ENCODE measurements at regions not wholly inside any gene's neighbourhood (a gene's known extent, or its start where the extent isn't known, plus 50 kb on each side); places are given as distances from the start of the nearest gene placed in this dataset.
"Not testable (repeated sequence)": the region's sequence is repeated elsewhere in the genome, so short reads cannot be mapped to it uniquely, and the experiment has no call there.

GRCh38 chr5:88052468-88052867, 216.2 kb downstream of the TMEM161B start:
- not testable (repeated sequence) for H3K79me1 ChIP-seq (ENCODE audit: low read depth, low read length); H4K8ac ChIP-seq (ENCODE audit: low read depth, low read length); H3K4me3 ChIP-seq (ENCODE audit: low read length in 2 of 2); H3K4ac ChIP-seq (ENCODE audit: low read length); H3K27me3 ChIP-seq (ENCODE audit: control insufficient read depth in 3 of 3, insufficient read depth in 3 of 3, low read depth in 1 of 3, low read length in 3 of 3); H3K4me2 ChIP-seq (ENCODE audit: insufficient read depth, low read length, poor library complexity, severe bottlenecking); H2BK12ac ChIP-seq (ENCODE audit: low read length); DNase-seq (ENCODE audit: low spot score); H3K36me3 ChIP-seq (replicated peaks in 1 of 2; ENCODE audit: control insufficient read depth in 2 of 2, insufficient read depth in 2 of 2, low read length in 2 of 2); H2BK5ac ChIP-seq (ENCODE audit: low read length); H4K91ac ChIP-seq (ENCODE audit: low read depth, low read length, poor library complexity); H3K14ac ChIP-seq (ENCODE audit: low read length); H3K18ac ChIP-seq (ENCODE audit: low read length); H2AK5ac ChIP-seq (ENCODE audit: low read depth, low read length); H3K9ac ChIP-seq (ENCODE audit: low read depth, low read length, poor library complexity); H3K23ac ChIP-seq (ENCODE audit: low read depth, low read length, poor library complexity); H2AFZ ChIP-seq (ENCODE audit: low read length); H3K4me1 ChIP-seq (ENCODE audit: control insufficient read depth in 2 of 2, insufficient read depth in 1 of 2, low read depth in 1 of 2, low read length in 2 of 2); H3K27ac ChIP-seq (replicated peaks; ENCODE audit: low read length); H2BK15ac ChIP-seq (ENCODE audit: low read length); H2BK120ac ChIP-seq (ENCODE audit: low read depth, low read length); H3K9me3 ChIP-seq (replicated peaks in 1 of 2; ENCODE audit: control insufficient read depth in 2 of 2, insufficient read depth in 1 of 2, low read depth in 1 of 2, low read length in 2 of 2)
- no CpG with 5 or more reads among the region's 26 CpGs for WGBS, 2 donors (ENCODE audit: extremely low coverage in 2 of 2, insufficient read length in 2 of 2, insufficient replicate concordance in 1 of 2)

- H3K18ac ChIP-seq (ENCODE audit: low read length) = no peak overlapping the region
- DNase-seq (ENCODE audit: low spot score) = no peak
- H4K8ac ChIP-seq (ENCODE audit: low read depth, low read length) = no peak overlapping the region
- no peak overlapping the region for H2BK120ac ChIP-seq (ENCODE audit: low read depth, low read length)
- no peak overlapping the region for H2AFZ ChIP-seq (ENCODE audit: low read length)
- H3K9me3 ChIP-seq (replicated peaks in 1 of 2; ENCODE audit: control insufficient read depth in 2 of 2, insufficient read depth in 1 of 2, low read depth in 1 of 2, low read length in 2 of 2) = no peaks in the 10 kb centered on the region
- H3K27ac ChIP-seq (replicated peaks; ENCODE audit: low read length) = no peak overlapping the region
- no peak overlapping the region for H3K9ac ChIP-seq (ENCODE audit: low read depth, low read length, poor library complexity)
- no peak overlapping the region for H2BK15ac ChIP-seq (ENCODE audit: low read length)
- no peak overlapping the region for H2BK5ac ChIP-seq (ENCODE audit: low read length)
- no peak overlapping the region for H4K91ac ChIP-seq (ENCODE audit: low read depth, low read length, poor library complexity)
- H3K4me1 ChIP-seq (ENCODE audit: control insufficient read depth in 2 of 2, insufficient read depth in 1 of 2, low read depth in 1 of 2, low read length in 2 of 2) = no peaks in the 10 kb centered on the region
- no peak overlapping the region for H2AK5ac ChIP-seq (ENCODE audit: low read depth, low read length)
- no peaks in the 10 kb centered on the region for H3K79me1 ChIP-seq (ENCODE audit: low read depth, low read length)
- H3K23ac ChIP-seq (ENCODE audit: low read depth, low read length, poor library complexity) = no peak overlapping the region
- H3K14ac ChIP-seq (ENCODE audit: low read length) = no peak overlapping the region
- H3K4ac ChIP-seq (ENCODE audit: low read length) = no peak overlapping the region
- H3K4me2 ChIP-seq (ENCODE audit: insufficient read depth, low read length, poor library complexity, severe bottlenecking) = no peak overlapping the region
- WGBS, 2 donors (ENCODE audit: extremely low coverage in 2 of 2, insufficient read length in 2 of 2, insufficient replicate concordance in 1 of 2) = no CpG with 5 or more reads among the region's 2 CpGs
- H2BK12ac ChIP-seq (ENCODE audit: low read length) = no peak overlapping the region
- no peaks in the 10 kb centered on the region for H3K36me3 ChIP-seq (replicated peaks in 1 of 2; ENCODE audit: control insufficient read depth in 2 of 2, insufficient read depth in 2 of 2, low read length in 2 of 2)
- no peak overlapping the region for H3K4me3 ChIP-seq (ENCODE audit: low read length in 2 of 2)
- no peaks in the 10 kb centered on the region for H3K27me3 ChIP-seq (ENCODE audit: control insufficient read depth in 3 of 3, insufficient read depth in 3 of 3, low read depth in 1 of 3, low read length in 3 of 3)
Measured at GRCh38 chr5:88051148-88051547, 217.5 kb downstream of the TMEM161B start.

- no peak overlapping the region for H3K14ac ChIP-seq (ENCODE audit: low read length)
- H3K23ac ChIP-seq (ENCODE audit: low read depth, low read length, poor library complexity) = no peak overlapping the region
- no peak overlapping the region for H4K8ac ChIP-seq (ENCODE audit: low read depth, low read length)
- no peak overlapping the region for H3K4ac ChIP-seq (ENCODE audit: low read length)
- no peak overlapping the region for H2BK12ac ChIP-seq (ENCODE audit: low read length)
- no peak overlapping the region for H2BK120ac ChIP-seq (ENCODE audit: low read depth, low read length)
- no peak for DNase-seq (ENCODE audit: low spot score)
- no peaks in the 10 kb centered on the region for H3K9me3 ChIP-seq (replicated peaks in 1 of 2; ENCODE audit: control insufficient read depth in 2 of 2, insufficient read depth in 1 of 2, low read depth in 1 of 2, low read length in 2 of 2)
- no peak overlapping the region for H2AK5ac ChIP-seq (ENCODE audit: low read depth, low read length)
- no peak overlapping the region for H3K27ac ChIP-seq (replicated peaks; ENCODE audit: low read length)
- peaks cover 0 to 3% of the 10 kb centered on the region in 2 donors for H3K4me1 ChIP-seq (ENCODE audit: control insufficient read depth in 2 of 2, insufficient read depth in 1 of 2, low read depth in 1 of 2, low read length in 2 of 2)
- no peak overlapping the region for H2AFZ ChIP-seq (ENCODE audit: low read length)
- H2BK5ac ChIP-seq (ENCODE audit: low read length) = no peak overlapping the region
- H3K9ac ChIP-seq (ENCODE audit: low read depth, low read length, poor library complexity) = no peak overlapping the region
- H3K79me1 ChIP-seq (ENCODE audit: low read depth, low read length) = no peaks in the 10 kb centered on the region
- H3K4me3 ChIP-seq (ENCODE audit: low read length in 2 of 2) = no peak overlapping the region
- no peak overlapping the region for H3K18ac ChIP-seq (ENCODE audit: low read length)
- H2BK15ac ChIP-seq (ENCODE audit: low read length) = no peak overlapping the region
- H4K91ac ChIP-seq (ENCODE audit: low read depth, low read length, poor library complexity) = no peak overlapping the region
- H3K27me3 ChIP-seq (ENCODE audit: control insufficient read depth in 3 of 3, insufficient read depth in 3 of 3, low read depth in 1 of 3, low read length in 3 of 3) = no peaks in the 10 kb centered on the region
- WGBS, 2 donors (ENCODE audit: extremely low coverage in 2 of 2, insufficient read length in 2 of 2, insufficient replicate concordance in 1 of 2) = no CpG with 5 or more reads among the region's 4 CpGs
- H3K4me2 ChIP-seq (ENCODE audit: insufficient read depth, low read length, poor library complexity, severe bottlenecking) = no peak overlapping the region
- no peaks in the 10 kb centered on the region for H3K36me3 ChIP-seq (replicated peaks in 1 of 2; ENCODE audit: control insufficient read depth in 2 of 2, insufficient read depth in 2 of 2, low read length in 2 of 2)
Measured at GRCh38 chr5:88049737-88050136, 218.9 kb downstream of the TMEM161B start.

- no peak for DNase-seq (ENCODE audit: low spot score)
- H2AK5ac ChIP-seq (ENCODE audit: low read depth, low read length) = no peak overlapping the region
- no peak overlapping the region for H3K4me3 ChIP-seq (ENCODE audit: low read length in 2 of 2)
Measured at GRCh38 chr5:88049156-88049555, 219.5 kb downstream of the TMEM161B start.

More at GRCh38 chr5:88049156-88049555, 219.5 kb downstream of the TMEM161B start:
- Histone ChIP-seq H3K79me1 (ENCODE audit: low read depth, low read length) (no peaks in the 10 kb centered on the region), H2BK15ac (ENCODE audit: low read length) (no peak overlapping the region), H2BK12ac (ENCODE audit: low read length) (no peak overlapping the region), H3K9ac (ENCODE audit: low read depth, low read length, poor library complexity) (no peak overlapping the region), H3K27ac (replicated peaks; ENCODE audit: low read length) (no peak overlapping the region), H3K4me1 (ENCODE audit: control insufficient read depth in 2 of 2, insufficient read depth in 1 of 2, low read depth in 1 of 2, low read length in 2 of 2) (peaks cover 0 to 3% of the 10 kb centered on the region in 2 donors), H2BK120ac (ENCODE audit: low read depth, low read length) (no peak overlapping the region), H3K9me3 (replicated peaks in 1 of 2; ENCODE audit: control insufficient read depth in 2 of 2, insufficient read depth in 1 of 2, low read depth in 1 of 2, low read length in 2 of 2) (no peaks in the 10 kb centered on the region), H3K4me2 (ENCODE audit: insufficient read depth, low read length, poor library complexity, severe bottlenecking) (no peak overlapping the region), H3K4ac (ENCODE audit: low read length) (no peak overlapping the region), H3K27me3 (ENCODE audit: control insufficient read depth in 3 of 3, insufficient read depth in 3 of 3, low read depth in 1 of 3, low read length in 3 of 3) (no peaks in the 10 kb centered on the region), H2AFZ (ENCODE audit: low read length) (no peak overlapping the region), H3K14ac (ENCODE audit: low read length) (no peak overlapping the region), H4K91ac (ENCODE audit: low read depth, low read length, poor library complexity) (no peak overlapping the region), H3K18ac (ENCODE audit: low read length) (no peak overlapping the region), H2BK5ac (ENCODE audit: low read length) (no peak overlapping the region), H3K36me3 (replicated peaks in 1 of 2; ENCODE audit: control insufficient read depth in 2 of 2, insufficient read depth in 2 of 2, low read length in 2 of 2) (no peaks in the 10 kb centered on the region), H4K8ac (ENCODE audit: low read depth, low read length) (no peak overlapping the region), H3K23ac (ENCODE audit: low read depth, low read length, poor library complexity) (no peak overlapping the region)
- no CpG with 5 or more reads among the region's 3 CpGs for WGBS, 2 donors (ENCODE audit: extremely low coverage in 2 of 2, insufficient read length in 2 of 2, insufficient replicate concordance in 1 of 2)

Data from neuronal stem cell (in vitro differentiated cells).